Fibroblast of the aortic adventitia (primary cell): ENCODE measurements at regions not wholly inside any gene's neighbourhood (a gene's known extent, or its start where the extent isn't known, plus 50 kb on each side); places are given as distances from the start of the nearest gene placed in this dataset.

Source experiments
- DNase-seq: peaks from one replicate; pipeline ENCODE4 v3.0.0-alpha.2; 2010; ENCODE audit warnings: low read depth
- H3K4me3 ChIP-seq: 2 replicates; pipeline ENCODE4 v1.5.1; 2011; ENCODE audit warnings: low read depth, mild to moderate bottlenecking, control low read depth, low read length, moderate library complexity
- TF ChIP-seq, protein P1 (sequence below): IDR thresholded peaks from 2 replicates; pipeline ENCODE4 v1.5.1; 2011; ENCODE audit warnings: mild to moderate bottlenecking, low read length, control low read depth, inconsistent platforms; ENCODE audit not compliant: insufficient read depth

DNA sequence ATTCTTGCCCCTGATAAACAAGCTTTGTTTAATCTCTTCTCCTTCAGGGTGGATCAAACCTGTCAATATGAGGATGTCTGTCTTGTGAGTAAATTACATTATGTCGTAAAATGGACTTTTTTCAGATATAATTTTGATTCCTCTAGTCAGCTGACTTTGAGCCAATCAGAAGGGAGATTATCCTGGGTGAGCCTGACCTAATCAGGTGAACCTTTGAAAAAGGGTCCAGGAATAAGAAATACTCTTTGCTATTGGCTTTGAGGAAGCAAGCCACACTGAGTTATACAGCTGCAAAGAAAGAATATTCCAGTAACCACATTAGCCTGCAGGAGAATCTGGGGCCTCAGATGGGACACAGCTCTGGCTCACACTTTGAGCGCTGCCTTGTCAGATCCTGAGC lies 304.3 kb upstream of the ARRDC3 start:
- TF ChIP-seq, protein P1, sequence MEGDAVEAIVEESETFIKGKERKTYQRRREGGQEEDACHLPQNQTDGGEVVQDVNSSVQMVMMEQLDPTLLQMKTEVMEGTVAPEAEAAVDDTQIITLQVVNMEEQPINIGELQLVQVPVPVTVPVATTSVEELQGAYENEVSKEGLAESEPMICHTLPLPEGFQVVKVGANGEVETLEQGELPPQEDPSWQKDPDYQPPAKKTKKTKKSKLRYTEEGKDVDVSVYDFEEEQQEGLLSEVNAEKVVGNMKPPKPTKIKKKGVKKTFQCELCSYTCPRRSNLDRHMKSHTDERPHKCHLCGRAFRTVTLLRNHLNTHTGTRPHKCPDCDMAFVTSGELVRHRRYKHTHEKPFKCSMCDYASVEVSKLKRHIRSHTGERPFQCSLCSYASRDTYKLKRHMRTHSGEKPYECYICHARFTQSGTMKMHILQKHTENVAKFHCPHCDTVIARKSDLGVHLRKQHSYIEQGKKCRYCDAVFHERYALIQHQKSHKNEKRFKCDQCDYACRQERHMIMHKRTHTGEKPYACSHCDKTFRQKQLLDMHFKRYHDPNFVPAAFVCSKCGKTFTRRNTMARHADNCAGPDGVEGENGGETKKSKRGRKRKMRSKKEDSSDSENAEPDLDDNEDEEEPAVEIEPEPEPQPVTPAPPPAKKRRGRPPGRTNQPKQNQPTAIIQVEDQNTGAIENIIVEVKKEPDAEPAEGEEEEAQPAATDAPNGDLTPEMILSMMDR, result no peak
- H3K4me3 ChIP-seq, result no peak overlapping the region
- DNase-seq, result no peak

DNA sequence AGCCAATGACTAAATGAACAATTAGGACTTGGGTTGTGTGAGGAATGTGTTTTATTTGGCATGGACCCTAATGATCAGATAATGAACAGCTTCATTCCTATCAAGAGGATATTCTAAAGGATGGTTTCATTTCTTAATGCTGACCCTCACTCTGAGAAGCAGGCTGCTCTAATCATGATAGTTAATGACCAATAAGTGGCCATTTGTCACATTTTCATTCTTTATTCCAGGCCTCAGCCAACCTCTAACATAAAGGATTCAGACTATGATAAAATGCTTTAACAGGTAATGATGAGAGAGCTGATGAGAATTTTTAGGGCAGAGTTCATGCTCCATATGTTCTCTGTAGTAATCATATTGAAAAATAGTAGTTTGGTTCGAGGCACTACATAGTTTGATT lies 301.5 kb upstream of the ARRDC3 start:
- no peak overlapping the region for H3K4me3 ChIP-seq
- TF ChIP-seq, protein P1, result no peak
- no peak for DNase-seq

DNA sequence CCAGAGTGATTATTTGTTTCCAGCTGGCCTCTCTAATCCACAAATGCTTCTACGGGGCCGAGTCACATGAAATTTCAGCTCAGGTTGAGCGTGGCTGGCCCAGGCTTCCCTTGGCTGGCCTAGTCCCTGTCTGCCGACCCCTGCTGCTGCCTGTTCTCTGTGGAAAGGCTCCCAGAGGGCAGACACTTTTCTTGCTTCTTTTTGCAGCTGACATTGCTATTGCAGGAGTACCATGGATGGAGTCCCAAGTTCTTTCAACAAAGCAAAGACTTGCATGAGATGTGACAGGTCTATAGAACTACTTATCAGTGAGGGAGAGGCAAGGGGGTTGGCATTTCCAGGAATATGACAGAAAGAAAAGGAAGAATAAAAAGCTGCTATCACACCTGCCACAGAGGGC lies 287.4 kb upstream of the ARRDC3 start:
- no peak for DNase-seq
- H3K4me3 ChIP-seq, result no peak overlapping the region
- TF ChIP-seq, protein P1, result no peak

DNA sequence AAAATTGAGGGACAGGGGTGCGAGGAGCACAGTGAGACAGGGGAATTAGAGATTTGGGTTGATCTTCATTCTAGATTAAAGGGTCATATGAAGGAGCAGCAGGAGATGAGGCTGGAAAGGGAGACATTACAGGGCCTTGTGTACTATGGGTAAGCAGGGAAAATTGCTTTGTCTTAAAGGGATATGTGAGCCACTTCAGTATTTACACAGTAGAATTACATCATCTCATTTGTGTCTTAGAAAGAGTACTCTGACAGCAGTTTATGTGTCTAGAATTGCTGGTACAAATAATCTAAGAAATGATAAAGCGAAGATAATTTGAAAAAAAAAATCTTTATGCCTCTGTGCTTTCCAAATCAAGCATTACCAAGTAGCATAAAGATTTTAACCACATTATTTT lies 287.0 kb upstream of the ARRDC3 start:
- TF ChIP-seq, protein P1, result no peak
- H3K4me3 ChIP-seq, result no peak overlapping the region
- DNase-seq, result no peak

DNA sequence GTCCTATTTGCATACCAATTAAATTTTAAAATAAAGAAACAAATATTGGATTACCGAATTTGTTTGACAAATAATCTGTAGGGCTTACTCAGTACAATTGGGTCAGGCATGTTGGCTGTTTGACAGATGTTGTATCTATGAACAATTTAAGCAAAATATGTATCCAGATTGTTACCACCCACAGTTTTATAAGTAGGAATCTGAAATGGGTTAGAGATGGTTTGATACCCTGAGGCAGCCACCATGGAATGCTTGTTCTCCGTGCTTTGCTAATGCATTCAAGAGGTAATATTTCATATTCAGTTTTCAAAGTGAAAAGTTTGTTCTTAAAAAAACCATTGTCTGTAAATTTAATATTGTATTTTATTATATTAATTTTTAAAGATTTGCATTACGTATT lies 285.1 kb upstream of the ARRDC3 start:
- DNase-seq, result no peak
- TF ChIP-seq, protein P1, result no peak
- no peak overlapping the region for H3K4me3 ChIP-seq

DNA sequence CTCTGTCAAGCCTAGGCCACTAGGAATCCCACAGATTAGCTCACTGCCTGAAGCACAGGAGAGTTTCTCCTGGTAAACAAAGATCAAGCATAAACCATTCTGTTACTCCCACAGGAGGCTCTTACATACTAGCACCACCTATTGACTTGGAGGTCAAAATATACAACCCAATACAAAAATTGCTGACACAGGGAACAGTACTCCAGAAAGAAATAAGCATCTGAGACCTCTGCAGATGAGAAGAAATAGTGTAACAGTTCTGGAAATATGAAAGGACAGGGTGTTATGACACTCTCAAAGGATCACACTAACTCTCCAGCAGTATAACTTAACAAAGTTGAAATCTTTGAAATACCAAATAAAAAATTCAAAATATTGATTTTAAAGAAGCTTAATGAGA lies 269.6 kb upstream of the ARRDC3 start:
- H3K4me3 ChIP-seq, result no peak overlapping the region
- TF ChIP-seq, protein P1, result no peak
- no peak for DNase-seq

DNA sequence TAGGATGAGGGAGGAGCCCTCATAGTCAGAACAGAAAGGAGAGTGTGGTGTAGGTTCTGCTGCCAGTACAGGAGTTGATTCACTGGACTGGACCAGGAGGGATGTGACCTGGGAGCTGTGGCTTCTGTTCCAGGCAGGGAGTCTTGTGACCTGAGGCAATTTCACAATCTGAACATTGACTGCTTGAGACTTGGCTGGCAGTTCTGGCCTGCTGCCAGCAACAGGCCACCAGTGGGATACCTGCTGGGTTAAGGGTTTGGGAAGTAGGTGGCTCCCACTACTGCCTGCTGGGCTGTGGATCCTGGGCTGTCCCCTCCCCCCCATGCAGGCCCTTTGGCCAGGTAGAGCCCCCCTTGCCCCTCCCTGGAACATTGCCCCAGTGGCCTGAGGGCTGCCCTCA lies 268.6 kb upstream of the ARRDC3 start:
- TF ChIP-seq, protein P1, result no peak
- no peak overlapping the region for H3K4me3 ChIP-seq
- no peak for DNase-seq
